ENCODE measurements at regions not wholly inside any gene's neighbourhood (a gene's known extent, or its start where the extent isn't known, plus 50 kb on each side); places are given as distances from the start of the nearest gene placed in this dataset.

DNA sequence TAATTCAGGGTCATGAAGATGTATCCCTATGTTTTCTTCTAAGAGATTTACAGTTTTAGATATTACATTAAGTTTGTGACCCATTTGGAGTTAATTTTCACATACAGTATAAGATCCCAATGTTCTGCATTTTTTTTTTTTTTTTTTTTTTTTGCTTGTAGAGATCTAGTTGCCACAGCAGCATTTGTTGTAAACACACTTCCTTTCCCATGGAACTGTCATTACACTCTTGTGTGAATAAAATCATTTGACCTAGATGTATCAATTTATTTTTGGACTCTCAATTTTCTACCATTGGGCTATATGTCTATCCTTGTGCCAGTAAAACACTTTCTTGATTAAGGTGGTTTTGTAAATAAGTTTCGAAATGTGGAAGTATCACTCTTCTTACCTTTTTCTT lies 1107.2 kb downstream of the TECRL start:
- TF ChIP-seq CTCF (IDR thresholded peaks at IDR 0.05) (no peak), EZH2phosphoT487 (IDR thresholded peaks at IDR 0.05; ENCODE audit: borderline replicate concordance, low read depth) (no peak), RXRA (IDR thresholded peaks at IDR 0.05; ENCODE audit: borderline replicate concordance, low read depth) (no peak), POLR2AphosphoS5 (IDR thresholded peaks at IDR 0.05; ENCODE audit: low read depth, low read length) (no peak), YY1 (IDR thresholded peaks at IDR 0.05; ENCODE audit: low read depth) (no peak)
